HG03520 (cell line): ENCODE measurements at regions not wholly inside any gene's neighbourhood (a gene's known extent, or its start where the extent isn't known, plus 50 kb on each side); places are given as distances from the start of the nearest gene placed in this dataset.
"Not testable (repeated sequence)": the region's sequence is repeated elsewhere in the genome, so short reads cannot be mapped to it uniquely, and the experiment has no call there.

Source experiments
- ATAC-seq: cut with Tn5 transposase; IDR thresholded peaks from one replicate; pipeline ENCODE4 v1.9.1; 2021; ENCODE audit warnings: mild to moderate bottlenecking, moderate library complexity; ENCODE audit not compliant: unreplicated experiment

GRCh38 chr22:22123118-22123959 lies 121.2 kb upstream of the VPREB1 start:
- no peak for ATAC-seq

DNA sequence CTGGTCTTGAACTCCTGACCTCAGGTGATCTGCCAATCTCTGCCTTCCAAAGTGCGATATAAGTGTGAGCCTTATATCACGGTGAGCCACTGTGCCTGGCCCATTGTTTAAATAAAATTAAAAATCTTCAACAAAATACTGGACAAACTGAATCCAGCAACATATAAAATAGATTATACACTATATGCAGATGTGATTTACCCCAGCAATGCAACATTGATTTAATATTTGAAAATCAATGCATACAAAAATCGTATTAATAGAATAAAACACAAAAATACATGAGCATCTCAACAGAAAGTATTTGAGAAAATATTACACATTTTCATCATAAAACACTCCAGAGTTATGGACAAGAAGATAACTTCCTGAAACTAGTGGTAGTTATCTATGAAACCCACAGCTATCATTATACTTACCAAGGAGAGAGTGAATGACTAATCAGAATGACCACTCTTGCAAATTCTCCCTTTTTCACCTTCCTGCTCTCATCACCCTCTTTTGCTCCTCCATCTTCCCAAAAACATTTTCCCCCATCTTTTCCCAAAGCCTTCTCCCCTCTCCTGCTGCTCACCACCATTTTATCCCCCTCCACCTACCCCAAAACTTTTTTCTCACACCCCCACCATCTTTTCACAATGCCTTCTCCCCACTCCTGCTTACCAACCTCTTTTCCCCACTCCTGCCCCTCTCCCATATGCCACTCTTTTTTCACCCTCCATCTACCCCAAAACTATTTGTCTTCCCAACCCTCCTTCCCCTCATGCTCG lies 122.1 kb upstream of the VPREB1 start:
- no peak for ATAC-seq

- ATAC-seq, result no peak
Observed at GRCh38 chr22:22121445-22121844, 123.1 kb upstream of the VPREB1 start.

DNA sequence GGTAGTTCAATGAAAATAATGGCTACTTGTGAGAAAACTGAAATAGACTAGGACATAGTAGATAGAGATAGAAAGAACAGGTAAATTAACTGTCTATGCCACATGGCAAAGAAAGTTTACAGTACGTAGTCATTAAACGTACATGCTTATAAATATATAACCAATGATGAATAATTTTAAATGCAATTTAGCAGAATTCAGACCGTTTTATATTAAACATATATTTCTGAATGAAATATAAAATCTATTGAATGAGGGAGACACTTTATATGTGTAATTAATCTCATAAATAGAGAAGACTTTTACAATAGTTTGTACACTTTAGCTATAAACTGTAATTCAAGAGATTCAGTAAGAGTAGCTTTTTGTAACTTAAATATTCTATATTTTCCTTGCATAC lies 124.4 kb upstream of the VPREB1 start:
- ATAC-seq, result no peak

DNA sequence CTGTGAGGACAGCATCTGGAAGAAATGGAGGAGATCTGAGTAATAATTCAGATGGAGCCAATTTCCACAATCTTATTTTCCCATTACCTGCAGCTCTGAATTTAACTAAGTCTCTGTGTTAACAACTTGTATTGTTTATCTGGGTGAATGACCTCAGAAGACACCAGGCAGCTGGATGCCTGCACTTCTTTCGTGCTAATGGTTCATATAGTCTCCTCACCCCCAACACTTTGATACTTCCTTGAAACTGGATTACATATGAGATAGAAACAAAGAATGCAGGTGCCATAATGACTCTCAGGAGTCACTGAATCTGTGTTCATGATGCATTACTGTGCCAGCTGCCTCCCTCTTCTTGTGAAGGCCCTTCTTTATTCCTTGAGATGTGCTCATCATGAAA lies 125.6 kb upstream of the VPREB1 start:
- no peak for ATAC-seq

DNA sequence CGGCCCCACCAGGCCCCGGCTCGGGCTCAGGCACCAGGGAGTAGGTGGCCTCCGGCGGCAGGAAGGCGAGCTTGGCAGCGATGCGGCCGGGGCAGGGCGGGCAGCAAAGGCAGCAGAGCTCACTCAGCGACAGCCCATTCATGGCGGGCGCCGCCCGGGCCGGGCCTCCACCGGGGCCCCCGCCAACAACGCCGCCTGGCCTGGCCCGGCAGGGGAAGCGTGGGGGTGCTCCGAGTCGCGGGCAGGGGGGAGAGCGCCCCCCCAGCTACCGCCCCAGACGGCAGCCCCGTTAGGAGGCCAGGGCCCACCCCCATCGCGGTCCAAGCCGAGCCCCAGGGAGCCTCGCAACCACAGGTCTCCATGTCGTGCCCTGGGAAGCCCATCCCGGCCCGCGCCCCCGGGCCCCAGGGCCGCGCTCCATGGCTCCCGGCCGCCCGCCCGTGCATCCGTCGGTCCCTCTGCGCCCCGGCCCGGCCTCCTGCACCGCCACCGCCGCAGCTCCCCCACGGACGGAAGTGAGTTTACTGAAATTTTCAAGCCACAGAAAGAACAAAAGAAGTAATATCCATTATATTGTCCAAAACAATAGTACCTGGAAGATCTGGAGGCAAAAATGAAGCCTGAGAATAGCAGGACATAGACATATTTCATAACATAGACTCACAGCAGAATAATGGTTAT lies 126.6 kb upstream of the VPREB1 start:
- ATAC-seq, result not testable (repeated sequence)

- ATAC-seq, result not testable (repeated sequence)
Observed at GRCh38 chr22:22116997-22117770, 127.4 kb upstream of the VPREB1 start.

DNA sequence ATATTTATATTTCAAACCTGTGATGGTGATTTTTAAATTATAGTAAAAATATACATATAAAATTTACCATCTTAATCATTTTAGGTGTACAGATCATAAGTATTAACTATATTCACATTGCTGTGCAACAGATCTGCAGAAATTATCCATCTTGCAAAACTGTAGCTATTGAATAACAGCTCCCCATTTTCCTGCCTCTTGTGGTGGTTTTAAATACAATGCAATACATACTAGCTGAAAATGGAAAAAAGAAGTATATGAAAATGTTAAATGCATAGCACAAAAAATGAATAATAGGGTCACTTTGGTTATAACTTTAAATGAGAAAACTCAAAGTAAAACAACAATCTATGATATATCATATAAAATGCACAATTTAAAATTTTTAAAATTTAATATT lies 130.9 kb upstream of the VPREB1 start:
- ATAC-seq, result no peak

- ATAC-seq, result no peak
Observed at GRCh38 chr22:22112533-22113294, 130.1 kb upstream of the TOP3B start.

- ATAC-seq, result no peak
Observed at GRCh38 chr22:22111983-22112382, 129.4 kb upstream of the TOP3B start.

DNA sequence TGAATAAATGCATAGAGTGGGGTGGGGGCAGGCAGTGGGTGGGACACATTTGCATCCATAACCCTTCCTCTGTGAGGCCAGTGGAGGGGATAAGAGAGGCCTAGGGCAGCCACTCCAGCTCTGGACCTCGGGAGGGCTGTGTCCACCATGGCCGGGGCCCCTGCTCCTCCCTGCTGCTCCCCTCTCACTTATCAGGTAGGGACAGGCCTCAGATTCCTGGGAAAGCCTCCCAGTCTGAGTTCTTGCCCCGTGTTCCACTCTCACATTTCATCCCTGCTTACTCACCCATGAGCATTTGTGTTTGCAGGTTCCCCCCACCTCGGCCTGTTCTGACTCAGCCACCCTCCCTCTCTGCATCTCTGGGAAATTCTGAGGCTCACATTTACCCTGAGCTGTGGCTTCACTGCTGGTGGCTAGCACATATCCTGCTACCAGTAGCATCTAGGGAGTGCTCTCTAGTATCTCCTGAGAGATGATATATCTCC lies 128.7 kb upstream of the TOP3B start:
- ATAC-seq, result peak; percentile 39

DNA sequence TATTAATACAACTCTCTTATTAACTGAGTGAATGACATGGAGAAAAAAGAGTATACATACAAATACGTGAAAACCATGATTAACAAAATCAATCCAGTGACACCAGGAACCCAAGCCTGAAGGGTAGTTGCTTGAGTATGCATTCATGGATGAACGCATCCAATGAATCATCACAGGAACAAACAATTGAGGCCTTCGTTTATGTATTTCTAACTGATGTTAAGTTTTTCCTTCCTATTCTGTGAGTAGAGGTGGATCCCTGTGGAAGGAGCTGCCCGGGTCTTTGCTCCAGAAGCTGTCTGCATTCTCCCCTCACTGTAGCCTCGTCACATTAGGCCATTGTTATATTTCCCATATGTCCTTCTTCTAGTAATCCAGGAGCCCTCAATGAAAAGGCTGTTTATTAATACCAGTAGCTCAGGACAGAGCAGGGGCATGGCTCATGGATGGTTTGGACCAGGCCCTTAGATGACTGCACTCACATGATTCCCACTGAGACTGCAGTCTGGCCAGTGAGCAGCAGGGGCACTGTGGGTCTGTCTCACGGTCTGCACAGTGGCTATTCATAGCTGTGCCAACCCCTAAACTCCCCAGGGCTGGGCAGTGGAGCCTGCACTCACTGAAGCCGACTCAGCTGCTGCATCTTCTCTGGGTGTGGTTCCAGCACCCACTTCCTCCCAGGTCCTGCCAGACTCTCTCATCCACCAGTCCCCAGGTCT lies 128.1 kb upstream of the TOP3B start:
- ATAC-seq, result peak; percentile 89

DNA sequence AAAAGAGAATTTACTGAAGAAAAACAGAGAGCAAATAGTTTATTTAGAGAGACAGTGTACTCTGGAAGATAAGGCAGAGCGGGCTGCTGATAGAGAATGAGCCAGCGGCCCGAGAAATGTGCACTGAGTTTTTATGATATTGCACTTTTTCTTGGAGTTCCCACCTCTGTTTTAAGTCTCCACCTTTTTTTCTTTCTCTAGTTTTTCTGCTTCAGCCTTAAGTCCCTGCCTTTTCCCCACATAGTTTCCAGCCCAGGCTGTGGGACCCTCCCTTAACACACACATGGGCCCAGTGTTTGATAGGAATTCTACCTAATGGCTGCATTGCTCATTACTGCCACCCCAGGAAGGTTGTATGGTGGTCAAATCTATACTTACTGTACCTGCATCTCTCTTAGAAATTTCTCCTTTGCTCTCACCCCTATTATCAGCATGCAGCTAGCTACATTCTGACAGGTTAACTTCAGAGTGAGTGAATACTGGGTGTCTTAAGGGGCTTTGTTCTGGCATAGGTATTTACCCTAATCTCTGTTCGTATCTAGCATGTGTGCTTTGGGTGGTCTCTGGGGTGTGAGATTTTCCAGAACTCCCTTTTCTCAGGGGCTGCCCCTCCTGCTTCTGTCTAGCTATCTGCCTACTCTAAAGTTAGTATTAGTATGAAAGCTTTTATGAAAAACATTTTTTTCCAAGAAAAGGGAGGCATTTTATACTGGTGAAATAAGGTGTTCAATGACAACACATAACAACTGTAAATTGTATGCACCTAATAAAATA lies 127.3 kb upstream of the TOP3B start:
- ATAC-seq, result no peak

GRCh38 chr22:22106855-22107254 lies 124.3 kb upstream of the TOP3B start:
- ATAC-seq, result no peak

DNA sequence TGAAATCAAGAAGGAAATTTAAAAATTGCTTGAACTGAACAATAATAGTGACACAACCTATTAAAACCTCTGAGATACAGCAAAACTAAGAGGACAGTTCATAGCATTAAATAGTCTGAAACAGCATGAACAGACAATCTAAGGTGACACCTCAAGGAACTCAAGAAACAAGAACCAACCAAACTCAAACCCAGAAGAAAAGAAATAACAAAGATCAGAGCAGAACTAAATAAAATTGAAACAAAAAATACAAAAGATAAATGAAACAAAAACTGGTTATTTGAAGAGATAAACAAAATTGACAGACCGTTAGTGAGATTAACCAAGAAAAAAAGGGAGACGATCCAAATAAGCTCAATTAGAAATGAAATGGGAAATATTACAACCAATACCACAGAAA lies 122.8 kb upstream of the TOP3B start:
- ATAC-seq, result no peak

DNA sequence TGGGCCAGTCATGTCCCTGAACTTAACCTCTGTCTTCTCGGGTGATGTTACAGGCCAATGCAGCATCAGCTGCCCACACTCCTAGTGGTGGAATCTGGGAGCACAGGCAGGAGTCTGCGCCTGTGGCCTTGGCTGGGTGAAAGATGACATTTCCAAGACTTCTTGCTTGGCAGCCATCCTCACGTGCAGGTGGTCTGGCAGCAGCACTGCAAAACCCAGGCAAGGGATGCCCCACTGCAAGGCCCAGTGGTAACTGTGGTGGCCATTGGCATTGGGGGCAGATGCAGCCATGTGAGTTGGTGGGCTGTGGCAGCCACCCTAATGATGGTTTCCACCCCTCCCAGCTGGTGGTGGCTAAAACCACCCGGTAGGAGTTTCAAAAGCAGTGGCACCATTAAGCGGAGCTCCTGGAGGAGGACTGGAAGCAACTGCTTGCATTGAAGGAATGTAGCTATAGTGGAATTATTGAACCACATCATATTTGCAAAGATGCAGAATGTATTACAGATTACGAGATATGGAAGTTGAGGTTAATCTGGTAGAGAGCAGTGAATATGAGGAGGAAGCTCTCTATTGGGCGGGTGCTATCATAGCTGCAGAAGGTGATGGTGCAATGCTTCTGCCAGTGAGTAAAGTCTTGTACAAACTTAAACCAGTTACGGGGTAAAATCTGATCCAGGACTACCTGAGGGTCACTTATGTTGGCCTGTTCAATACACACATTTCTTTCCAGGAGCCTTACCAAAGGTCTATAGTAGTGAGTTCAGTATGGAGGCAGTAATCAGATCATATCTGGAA lies 120.7 kb upstream of the TOP3B start:
- ATAC-seq, result no peak

- ATAC-seq, result no peak
Observed at GRCh38 chr22:22099833-22100812, 117.5 kb upstream of the TOP3B start.
